ENCODE measurements at regions not wholly inside any gene's neighbourhood (a gene's known extent, or its start where the extent isn't known, plus 50 kb on each side); places are given as distances from the start of the nearest gene placed in this dataset.
"Not testable (repeated sequence)": the region's sequence is repeated elsewhere in the genome, so short reads cannot be mapped to it uniquely, and the experiment has no call there.

GRCh38 chr10:7108141-7108540, 302.7 kb downstream of the SFMBT2 start:
- DNase-seq (ENCODE audit: low read depth in 2 of 2): no peak

- DNase-seq (ENCODE audit: low read depth in 2 of 2): no peak
Measured at GRCh38 chr10:7107285-7107684, 303.5 kb downstream of the SFMBT2 start.

GRCh38 chr10:7104379-7104778, 306.5 kb downstream of the SFMBT2 start:
- not testable (repeated sequence) for DNase-seq (ENCODE audit: low read depth in 2 of 2)

GRCh38 chr10:7102557-7103349, 308.1 kb downstream of the SFMBT2 start:
- no peak for DNase-seq (ENCODE audit: low read depth in 2 of 2)

- DNase-seq (ENCODE audit: low read depth in 2 of 2): no peak
Measured at GRCh38 chr10:7102084-7102483, 308.8 kb downstream of the SFMBT2 start.

- DNase-seq (ENCODE audit: low read depth in 2 of 2): no peak
Measured at GRCh38 chr10:7101451-7101850, 309.4 kb downstream of the SFMBT2 start.

GRCh38 chr10:7100032-7100702, 310.7 kb downstream of the SFMBT2 start:
- DNase-seq (ENCODE audit: low read depth in 2 of 2): no peak

- DNase-seq (ENCODE audit: low read depth in 2 of 2): no peak
Measured at GRCh38 chr10:7098160-7098762, 312.6 kb downstream of the SFMBT2 start.

GRCh38 chr10:7094781-7095180, 316.1 kb downstream of the SFMBT2 start:
- DNase-seq (ENCODE audit: low read depth in 2 of 2): no peak

GRCh38 chr10:7093368-7093767, 317.5 kb downstream of the SFMBT2 start:
- DNase-seq (ENCODE audit: low read depth in 2 of 2): no peak

GRCh38 chr10:7092603-7093002, 318.2 kb downstream of the SFMBT2 start:
- no peak for DNase-seq (ENCODE audit: low read depth in 2 of 2)

GRCh38 chr10:7090529-7090928, 320.3 kb downstream of the SFMBT2 start:
- no peak for DNase-seq (ENCODE audit: low read depth in 2 of 2)

GRCh38 chr10:7085913-7086589, 324.8 kb downstream of the SFMBT2 start:
- no peak for DNase-seq (ENCODE audit: low read depth in 2 of 2)

GRCh38 chr10:7085147-7085912, 325.5 kb downstream of the SFMBT2 start:
- no peak for DNase-seq (ENCODE audit: low read depth in 2 of 2)

GRCh38 chr10:7084280-7085005, 326.4 kb downstream of the SFMBT2 start:
- DNase-seq (ENCODE audit: low read depth in 2 of 2): no peak

GRCh38 chr10:7082967-7083366, 327.9 kb downstream of the SFMBT2 start:
- DNase-seq (ENCODE audit: low read depth in 2 of 2): no peak

GRCh38 chr10:7077880-7078279, 333.0 kb downstream of the SFMBT2 start:
- no peak for DNase-seq (ENCODE audit: low read depth in 2 of 2)

GRCh38 chr10:7075851-7076250, 335.0 kb downstream of the SFMBT2 start:
- DNase-seq (ENCODE audit: low read depth in 2 of 2): no peak

- DNase-seq (ENCODE audit: low read depth in 2 of 2): no peak
Measured at GRCh38 chr10:7075110-7075509, 335.7 kb downstream of the SFMBT2 start.

- DNase-seq (ENCODE audit: low read depth in 2 of 2): no peak
Measured at GRCh38 chr10:7071421-7071820, 339.4 kb downstream of the SFMBT2 start.

GRCh38 chr10:7070950-7071349, 339.9 kb downstream of the SFMBT2 start:
- no peak for DNase-seq (ENCODE audit: low read depth in 2 of 2)
